ENCODE measurements at regions not wholly inside any gene's neighbourhood (a gene's known extent, or its start where the extent isn't known, plus 50 kb on each side); places are given as distances from the start of the nearest gene placed in this dataset.
"Not testable (repeated sequence)": the region's sequence is repeated elsewhere in the genome, so short reads cannot be mapped to it uniquely, and the experiment has no call there.

- peak; percentile 50 for DNase-seq
These were observed 90.1 kb downstream of the SREK1 start for GRCh38 chr5:66234241-66234640.

DNA sequence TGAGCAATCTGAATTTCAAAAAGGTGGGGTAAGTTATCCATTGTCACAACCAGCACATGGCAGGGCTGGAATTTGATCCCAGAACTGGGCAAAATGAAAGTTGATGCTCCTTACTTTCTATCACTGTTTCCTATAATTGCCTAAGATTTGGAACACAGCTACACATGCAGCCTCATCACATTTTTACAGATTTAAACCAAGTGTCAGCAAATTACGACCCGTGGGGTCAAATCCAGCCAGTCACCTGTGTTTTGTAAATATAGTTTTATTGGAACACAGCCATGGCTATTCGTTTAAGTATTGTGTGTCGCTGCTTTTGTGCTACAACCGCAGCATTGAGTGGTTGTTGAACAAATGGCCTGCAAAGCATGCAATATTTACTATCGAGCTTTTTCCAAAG lies 94.3 kb downstream of the SREK1 start:
- no peak for DNase-seq

DNA sequence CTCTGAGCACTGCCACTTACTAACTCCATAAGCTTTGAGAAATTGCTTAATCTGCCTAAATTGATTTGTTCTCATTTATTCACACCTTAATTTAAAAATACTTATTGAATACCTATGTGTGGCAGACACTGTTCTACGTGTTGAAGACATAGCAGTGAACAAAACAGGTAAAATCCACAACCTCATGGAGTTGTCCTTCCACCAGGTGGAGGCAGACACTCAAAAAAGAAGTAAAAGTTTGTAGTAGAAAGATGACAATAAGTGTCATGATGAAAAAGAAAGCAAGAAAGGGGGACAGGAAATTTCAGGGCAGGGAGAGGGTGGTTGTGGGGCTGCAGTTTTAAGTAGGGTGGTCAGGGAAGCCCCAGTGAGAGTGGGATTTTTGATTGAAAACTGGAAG lies 94.9 kb downstream of the SREK1 start:
- DNase-seq: no peak

DNA sequence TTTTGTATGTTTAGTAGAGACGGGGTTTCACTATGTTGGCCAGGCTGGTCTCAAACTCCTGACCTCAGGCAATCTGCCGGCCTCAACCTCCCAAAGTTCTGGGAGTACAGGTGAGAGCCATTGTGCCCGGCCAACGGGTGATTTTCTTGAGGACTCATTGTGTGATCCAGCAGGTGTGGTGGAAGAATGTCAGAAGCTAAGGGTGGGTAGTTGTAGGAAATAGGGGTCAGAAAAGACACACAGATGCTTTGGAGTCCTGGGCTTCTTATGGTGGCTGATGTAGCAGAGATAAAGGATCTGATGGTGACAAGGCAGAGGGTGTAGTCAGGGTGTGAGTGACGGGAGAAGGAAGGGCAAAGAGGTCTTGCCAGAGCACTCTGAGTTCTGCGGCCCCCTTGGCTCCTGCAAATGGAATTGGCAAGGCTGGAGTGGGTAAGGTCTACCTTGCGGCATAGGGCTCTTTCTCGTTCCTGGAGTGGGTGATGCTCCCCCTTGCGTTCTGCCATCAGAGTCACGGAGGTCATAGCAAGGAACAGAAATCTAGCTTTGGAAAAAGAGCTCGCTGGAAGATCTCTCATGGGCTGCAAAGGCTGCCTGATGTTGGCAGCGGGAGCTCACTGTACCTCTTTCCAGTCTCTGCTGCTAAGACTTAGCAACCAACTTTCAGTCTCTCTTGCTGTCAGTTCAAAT lies 97.2 kb downstream of the SREK1 start:
- DNase-seq: no peak

- no peak for DNase-seq
These were observed 98.1 kb downstream of the SREK1 start for GRCh38 chr5:66242050-66242715.

DNA sequence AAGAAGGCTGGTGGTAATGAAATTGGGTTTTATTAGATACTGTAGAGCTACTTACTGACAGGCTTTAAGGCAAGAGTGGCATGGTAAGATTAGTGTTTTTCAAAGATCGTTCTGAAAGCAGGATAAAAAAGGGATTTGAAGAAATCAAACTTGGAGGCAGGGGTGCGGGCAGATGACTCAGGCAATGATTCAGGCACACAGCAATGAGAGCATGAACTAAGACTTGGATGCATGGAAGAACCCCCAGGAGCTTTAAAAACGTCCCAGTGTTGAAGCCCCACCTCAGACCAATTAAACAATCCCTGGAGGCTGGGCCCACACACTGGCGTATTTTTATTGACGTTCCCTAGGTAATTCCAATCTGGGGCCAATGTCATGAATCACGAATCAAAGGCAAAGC lies 102.5 kb downstream of the SREK1 start:
- no peak for DNase-seq

GRCh38 chr5:66247176-66247960 lies 103.3 kb downstream of the SREK1 start:
- peak; percentile 46 for DNase-seq

- no peak for DNase-seq
These were observed 104.8 kb downstream of the SREK1 start for GRCh38 chr5:66248874-66249273.

- DNase-seq: no peak
These were observed 105.8 kb downstream of the SREK1 start for GRCh38 chr5:66249920-66250319.

DNA sequence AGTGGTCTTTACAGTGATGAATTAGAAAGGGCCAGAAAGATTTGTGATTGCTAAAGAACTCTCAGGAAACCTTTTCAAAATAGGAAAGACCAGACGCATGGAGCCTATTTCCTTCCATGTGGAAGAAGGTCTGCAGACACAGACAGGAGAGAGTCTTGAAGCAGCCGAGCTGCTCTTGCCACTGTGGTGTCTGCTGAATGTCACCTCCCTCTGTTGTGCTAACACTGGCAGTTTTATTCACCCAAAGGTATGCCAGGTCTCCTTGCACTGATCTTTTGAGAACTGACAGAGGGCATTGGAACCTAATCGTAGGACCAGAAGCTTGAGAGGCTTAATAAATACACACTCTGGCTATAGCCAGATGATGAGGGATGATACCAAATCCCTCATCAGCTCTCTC lies 108.7 kb downstream of the SREK1 start:
- no peak for DNase-seq

DNA sequence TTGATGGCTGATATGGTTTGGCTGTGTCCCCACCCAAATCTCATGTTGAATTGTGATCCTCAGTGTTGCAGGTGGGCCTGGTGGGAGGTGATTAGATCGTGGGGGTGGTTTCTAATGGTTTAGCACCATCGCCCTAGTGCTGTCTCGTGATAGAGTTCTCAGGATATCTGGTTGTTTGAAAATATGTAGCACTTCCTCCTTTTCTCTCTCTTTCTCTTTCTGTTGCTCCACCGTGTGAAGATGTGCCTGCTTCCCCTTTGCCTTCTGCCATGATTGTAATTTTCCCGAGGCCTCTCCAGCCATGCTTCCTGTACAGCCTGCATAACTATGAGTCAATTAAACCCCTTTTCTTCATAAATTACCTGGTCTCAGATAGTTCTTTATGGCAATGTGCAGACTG lies 111.6 kb downstream of the SREK1 start:
- peak; percentile 85 for DNase-seq

DNA sequence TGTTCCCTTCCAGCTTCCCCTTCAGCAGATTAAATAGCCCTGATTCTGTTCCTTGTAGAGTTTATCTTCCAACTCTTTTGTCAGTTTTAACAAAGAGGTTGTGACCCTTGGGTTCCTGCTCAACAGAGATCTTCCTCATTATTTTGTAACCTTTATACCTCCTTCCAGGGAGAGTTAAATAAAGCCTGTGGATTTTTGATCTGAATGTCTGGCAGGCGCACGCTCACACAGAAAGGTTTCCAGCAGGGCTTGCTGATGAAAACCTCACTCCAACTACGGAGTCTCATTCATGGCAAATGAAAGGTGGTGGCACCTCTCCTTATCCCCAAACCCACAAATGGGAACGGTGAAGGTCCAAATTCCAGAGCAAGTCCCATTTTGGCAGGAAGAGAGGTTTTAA lies 129.0 kb downstream of the SREK1 start:
- DNase-seq: no peak

DNA sequence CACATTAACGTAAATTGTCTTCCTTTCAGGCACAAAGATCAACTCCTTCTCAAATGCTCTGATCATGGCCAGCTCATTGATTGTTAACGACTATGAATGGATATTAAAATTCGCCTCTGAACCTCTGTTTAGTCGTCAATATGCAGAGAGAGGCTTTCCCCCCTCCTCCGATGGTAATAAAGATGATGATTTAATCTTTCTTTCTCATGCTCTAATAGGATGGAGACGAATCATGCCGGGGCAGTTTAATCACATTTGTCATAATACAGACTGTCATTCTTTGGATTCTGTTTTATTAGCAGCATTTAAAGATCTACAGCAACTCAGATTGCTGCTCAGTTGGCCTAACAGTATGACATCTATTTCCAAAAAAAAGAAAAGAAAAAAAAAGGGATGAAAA lies 132.9 kb downstream of the SREK1 start:
- DNase-seq: no peak

- no peak for DNase-seq
These were observed 133.9 kb downstream of the SREK1 start for GRCh38 chr5:66277981-66278380.

DNA sequence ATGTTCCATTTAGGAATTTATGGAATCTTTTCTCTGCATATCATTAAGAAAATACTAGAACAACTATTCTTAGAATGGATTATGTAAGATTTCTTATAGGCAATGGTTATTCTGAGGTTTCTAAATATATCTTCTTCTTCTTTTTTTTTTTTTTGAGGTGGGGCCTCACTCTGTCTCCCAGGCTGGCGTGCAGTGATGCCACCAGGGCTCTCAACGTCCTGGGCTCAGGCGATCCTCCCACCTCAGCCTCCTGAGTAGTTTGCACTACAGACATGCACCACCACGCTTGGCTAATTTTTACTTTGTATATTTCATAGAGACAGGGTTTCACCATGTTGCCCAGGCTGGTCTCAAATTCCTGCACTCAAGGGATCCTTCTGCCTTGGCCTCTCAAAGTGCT lies 137.2 kb downstream of the SREK1 start:
- peak; percentile 86 for DNase-seq

- DNase-seq: no peak
These were observed 140.7 kb downstream of the SREK1 start for GRCh38 chr5:66284588-66285342.

- DNase-seq: no peak
These were observed 141.3 kb downstream of the SREK1 start for GRCh38 chr5:66285343-66285922.

GRCh38 chr5:66291771-66292170 lies 147.7 kb downstream of the SREK1 start:
- no peak for DNase-seq

DNA sequence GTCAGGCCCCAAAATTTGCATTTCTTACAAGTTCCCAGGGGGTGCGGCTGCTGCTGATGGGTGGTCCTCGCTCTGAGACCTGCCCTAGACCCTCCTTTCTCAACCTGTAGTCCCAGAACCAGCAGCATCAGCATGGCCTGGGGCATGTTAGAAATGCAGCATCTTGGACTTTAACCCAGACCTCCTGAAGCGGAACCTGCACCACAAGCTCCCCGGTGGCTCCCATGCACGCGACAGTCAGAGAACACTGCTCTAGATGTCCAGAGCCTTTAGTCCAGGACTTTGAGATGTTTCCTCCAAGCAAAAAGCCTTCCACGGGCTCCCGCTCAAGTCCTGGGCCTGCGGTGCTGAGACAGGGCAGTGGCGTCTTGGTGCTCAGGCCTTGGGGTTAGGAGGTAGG lies 149.8 kb downstream of the SREK1 start:
- DNase-seq: not testable (repeated sequence)

DNA sequence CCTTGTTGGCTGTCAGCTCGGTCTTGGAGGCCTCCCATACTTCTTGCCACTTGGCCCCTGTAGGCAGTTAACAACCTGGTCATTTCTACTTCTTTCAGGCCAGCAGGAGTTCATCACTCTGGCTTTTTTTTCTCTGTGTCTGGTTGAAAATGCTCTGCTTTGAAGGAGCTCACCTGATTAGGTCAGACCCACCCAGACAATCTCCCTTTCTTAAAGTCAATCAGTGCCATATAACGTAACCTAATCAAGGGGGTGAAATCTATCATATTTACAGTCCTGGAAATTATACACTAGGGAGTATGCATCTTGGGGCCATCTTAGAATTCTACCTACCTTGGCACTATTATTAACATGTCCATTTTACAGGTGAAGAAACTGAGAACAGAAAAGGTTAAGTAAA lies 155.4 kb downstream of the SREK1 start:
- no peak for DNase-seq

GRCh38 chr5:66302344-66302743 lies 158.2 kb downstream of the SREK1 start:
- no peak for DNase-seq

DNA sequence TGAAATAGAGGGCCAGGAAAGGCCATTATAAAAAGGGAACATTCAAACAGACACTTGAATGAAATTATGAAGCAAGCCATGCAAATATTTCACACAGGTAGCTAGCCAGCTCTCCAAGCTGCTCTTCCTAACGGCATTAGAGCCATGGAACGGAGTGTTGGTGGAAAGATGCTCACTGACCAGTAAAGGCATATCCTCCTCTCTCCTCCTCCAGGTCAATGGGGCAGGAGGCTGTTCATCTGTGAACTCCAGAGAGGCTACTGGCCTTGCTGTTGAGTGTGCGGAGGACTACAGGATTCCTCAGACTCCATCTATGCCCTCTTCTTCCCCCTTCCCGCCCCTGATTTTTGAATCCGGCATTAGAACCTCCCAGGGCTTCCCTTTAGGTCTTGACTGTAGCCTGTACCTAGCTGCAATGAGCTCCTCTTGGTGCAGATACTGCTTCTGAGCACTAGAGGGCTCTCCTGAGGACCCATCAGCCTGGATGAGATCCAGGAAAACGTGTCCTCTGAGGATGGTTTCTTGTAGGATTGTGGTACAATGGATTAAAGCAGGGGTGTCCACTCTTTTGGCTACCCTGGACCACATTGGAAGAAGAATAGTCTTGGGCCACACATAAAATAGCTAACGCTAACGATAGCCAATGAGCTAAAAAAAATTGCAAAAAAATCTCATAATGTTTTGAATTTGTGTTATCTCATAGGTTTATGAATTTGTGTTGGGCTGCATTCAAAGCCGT lies 162.2 kb downstream of the SREK1 start:
- DNase-seq: peak; percentile 48
